SIG-M5 treated with dmso at 0.1 percent for 504 hours (cell line): ENCODE measurements at regions not wholly inside any gene's neighbourhood (a gene's known extent, or its start where the extent isn't known, plus 50 kb on each side); places are given as distances from the start of the nearest gene placed in this dataset.

Experiments
- DNase-seq: peaks from one replicate; lab custom pipeline; 2025; ENCODE audit not compliant: unreplicated experiment; lab: John Stamatoyannopoulos, UW

DNA sequence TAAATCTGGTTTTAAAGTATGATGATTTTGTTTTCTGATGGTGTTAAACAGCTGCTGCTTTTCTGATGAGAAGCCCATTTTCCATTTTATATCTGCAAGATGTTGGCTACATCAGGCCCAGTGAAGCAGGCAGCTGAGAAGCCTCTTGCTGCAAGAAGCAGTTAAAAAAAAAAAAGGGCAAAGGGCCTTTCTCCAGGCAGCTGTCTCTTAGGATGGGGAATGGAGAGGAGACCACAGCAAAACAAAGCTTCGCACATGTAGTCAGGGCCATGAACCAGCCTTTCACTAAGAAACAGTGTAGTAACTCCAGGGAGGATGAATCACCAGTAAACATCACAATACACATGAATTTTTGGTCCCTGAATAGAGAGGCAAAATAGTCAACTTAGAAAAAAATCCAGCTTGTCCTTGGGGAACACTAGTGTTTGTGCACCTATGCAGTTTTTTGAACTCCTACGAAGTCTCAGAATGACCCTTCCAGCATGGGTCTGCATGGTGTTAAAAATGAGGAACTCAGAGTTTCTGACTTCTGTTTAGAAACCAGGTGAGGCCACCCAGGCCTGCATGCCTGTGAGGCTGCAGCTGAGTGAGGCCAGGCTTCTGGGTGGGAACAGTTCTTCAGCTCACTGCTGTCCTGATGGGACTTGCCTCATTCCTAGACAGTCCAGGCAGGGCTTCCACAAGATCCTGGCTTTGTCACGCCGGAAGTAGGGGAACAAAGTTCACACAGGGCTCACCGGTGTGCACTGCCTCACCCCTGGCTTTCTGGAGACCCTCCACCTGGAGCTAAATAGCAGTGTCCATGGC lies 518.7 kb downstream of the MCTP2 start:
- no peak for DNase-seq

GRCh38 chr15:94760348-94760747 lies 529.0 kb downstream of the MCTP2 start:
- DNase-seq = no peak

GRCh38 chr15:94761574-94761973 lies 530.2 kb downstream of the MCTP2 start:
- no peak for DNase-seq

DNA sequence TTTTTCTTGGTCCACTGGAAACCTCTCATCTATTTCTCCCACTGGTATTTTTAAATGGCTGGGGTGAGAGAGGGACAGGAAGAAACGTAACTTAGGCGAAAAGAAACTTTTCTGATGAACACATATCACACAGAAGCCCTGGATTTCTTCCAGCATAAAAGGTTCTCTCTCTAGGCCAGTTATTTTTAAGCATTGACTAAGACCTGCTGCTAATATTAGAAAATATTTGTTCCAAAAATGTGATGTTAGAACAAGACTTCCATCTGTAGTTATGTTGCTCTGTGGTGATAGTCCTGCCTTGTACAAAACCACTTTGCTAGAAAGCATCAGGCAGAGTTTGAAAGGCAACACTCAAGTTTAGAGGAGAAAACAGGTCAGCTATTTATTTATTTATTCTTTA lies 537.7 kb downstream of the MCTP2 start:
- DNase-seq = no peak

DNA sequence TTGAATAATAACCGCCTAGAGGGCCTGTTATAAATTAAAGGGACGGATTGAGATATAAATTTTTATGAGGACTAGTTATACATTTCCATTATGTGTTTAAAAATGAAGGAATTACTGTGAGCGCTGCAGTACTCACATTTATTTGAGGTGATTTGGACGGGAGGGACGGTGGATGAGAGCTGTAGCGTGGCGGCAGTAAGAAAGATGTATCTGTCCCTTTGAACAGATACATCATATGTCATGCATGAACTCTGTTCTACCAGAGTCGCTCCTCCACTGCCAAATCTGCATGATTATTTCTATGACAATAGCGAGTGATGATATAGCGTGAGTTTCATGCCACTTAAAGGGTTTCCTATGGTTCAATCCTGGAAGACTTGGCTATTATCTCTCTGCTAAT lies 538.8 kb downstream of the MCTP2 start:
- no peak for DNase-seq

GRCh38 chr15:94777037-94777436 lies 545.7 kb downstream of the MCTP2 start:
- no peak for DNase-seq

GRCh38 chr15:94778840-94779239 lies 547.5 kb downstream of the MCTP2 start:
- DNase-seq = no peak

- DNase-seq = no peak
Observed at GRCh38 chr15:94780166-94780565, 548.8 kb downstream of the MCTP2 start.

- DNase-seq = no peak
Observed at GRCh38 chr15:94785091-94785490, 553.7 kb downstream of the MCTP2 start.

GRCh38 chr15:94791008-94791407 lies 559.6 kb downstream of the MCTP2 start:
- DNase-seq = no peak

GRCh38 chr15:94791510-94791909 lies 560.1 kb downstream of the MCTP2 start:
- DNase-seq = no peak

- peak; percentile 14 for DNase-seq
Observed at GRCh38 chr15:94792196-94792595, 560.8 kb downstream of the MCTP2 start.

DNA sequence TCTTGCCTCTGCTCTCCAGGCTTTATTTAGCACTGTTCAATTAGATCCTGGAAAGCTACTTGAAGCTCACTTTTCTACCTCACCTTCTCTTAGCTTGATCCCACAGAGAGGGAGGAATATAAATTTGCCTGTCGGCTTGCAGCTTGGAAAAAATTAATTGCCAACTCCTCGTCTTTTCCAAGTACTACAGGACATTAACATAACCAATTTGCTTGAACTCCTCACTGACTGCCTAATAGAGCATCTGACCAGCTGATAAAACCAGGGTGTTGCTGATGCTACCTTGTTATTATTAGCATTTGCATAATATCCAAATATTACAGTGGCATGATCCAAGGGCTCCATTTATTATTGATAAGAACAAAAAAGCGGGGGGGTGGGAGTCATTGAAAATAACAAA lies 561.8 kb downstream of the MCTP2 start:
- DNase-seq = no peak

GRCh38 chr15:94793641-94794040 lies 562.3 kb downstream of the MCTP2 start:
- DNase-seq = no peak

- no peak for DNase-seq
Observed at GRCh38 chr15:94804613-94805012, 573.3 kb downstream of the MCTP2 start.

DNA sequence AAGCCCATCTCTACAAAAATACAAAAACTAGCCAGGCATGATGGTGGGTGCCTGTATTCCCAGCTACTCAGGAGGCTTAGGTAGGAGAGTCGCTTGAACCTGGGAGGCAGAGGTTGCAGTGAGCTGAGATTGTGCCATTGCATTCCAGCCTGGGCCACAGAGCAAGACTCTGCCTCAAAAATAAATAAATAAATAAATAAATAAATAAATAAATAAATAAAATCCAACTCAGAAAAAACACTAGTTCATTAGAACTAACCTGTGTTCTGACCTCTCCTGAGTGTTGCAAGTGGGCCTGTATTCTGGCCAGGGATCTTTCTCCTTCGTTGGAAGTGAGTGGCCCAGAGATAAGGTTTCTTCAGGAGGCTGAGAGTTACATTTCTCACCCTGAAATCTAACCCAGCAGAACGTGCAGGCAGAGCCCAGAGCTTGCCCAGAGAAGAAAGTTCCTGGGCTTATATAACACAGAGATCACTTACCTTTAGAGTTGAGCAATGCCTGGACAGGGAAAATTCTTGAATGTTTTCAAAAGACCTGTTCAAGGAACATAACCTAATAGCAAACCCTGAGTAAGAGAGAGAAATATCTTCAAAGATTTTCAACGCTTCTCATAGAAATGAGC lies 583.9 kb downstream of the MCTP2 start:
- no peak for DNase-seq

GRCh38 chr15:94815914-94816313 lies 584.6 kb downstream of the MCTP2 start:
- no peak for DNase-seq

GRCh38 chr15:94829887-94830884 lies 598.8 kb downstream of the MCTP2 start:
- DNase-seq = no peak

DNA sequence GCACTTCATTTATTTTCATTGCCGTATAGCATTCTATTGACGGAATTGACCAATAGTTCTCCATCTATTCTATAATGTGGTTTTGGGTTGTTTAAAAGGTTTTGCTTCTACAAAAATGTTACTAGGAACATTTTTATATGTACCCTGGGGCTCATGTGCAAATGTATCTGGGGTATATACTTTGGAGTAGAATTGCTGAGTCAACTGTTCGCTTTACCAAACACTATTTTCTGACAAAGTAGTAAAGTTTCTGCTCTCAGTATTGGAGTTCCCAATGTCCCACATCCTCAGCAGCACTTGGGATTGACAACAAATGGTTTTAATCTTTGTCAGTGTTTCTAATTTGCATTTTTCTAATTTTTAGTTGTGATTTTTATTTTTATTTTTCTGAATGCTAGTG lies 602.6 kb downstream of the MCTP2 start:
- DNase-seq = no peak

- DNase-seq = no peak
Observed at GRCh38 chr15:94834494-94834893, 603.1 kb downstream of the MCTP2 start.

- no peak for DNase-seq
Observed at GRCh38 chr15:94838281-94838680, 606.9 kb downstream of the MCTP2 start.
